Nephron progenitor cell (in vitro differentiated cells): ENCODE measurements at regions not wholly inside any gene's neighbourhood (a gene's known extent, or its start where the extent isn't known, plus 50 kb on each side); places are given as distances from the start of the nearest gene placed in this dataset.
"Not testable (repeated sequence)": the region's sequence is repeated elsewhere in the genome, so short reads cannot be mapped to it uniquely, and the experiment has no call there.

Experiments
- DNase-seq: peaks from one replicate; pipeline ENCODE4 v3.0.0; 2021
- H3K27ac Mint-ChIP-seq: 2 replicates; pipeline ENCODE4 v1.8.0; 2021; ENCODE audit warnings: mild to moderate bottlenecking, moderate library complexity, mixed read lengths
- H3K27me3 Mint-ChIP-seq: 2 replicates; pipeline ENCODE4 v1.8.0; 2021; ENCODE audit warnings: mild to moderate bottlenecking, low read depth, mixed read lengths; ENCODE audit not compliant: poor library complexity
- H3K36me3 Mint-ChIP-seq: 2 replicates; pipeline ENCODE4 v1.8.0; 2021; ENCODE audit warnings: low read depth, mixed read lengths
- H3K4me1 Mint-ChIP-seq: 2 replicates; pipeline ENCODE4 v1.8.0; 2021; ENCODE audit warnings: mixed read lengths
- H3K4me3 Mint-ChIP-seq: 2 replicates; pipeline ENCODE4 v1.8.0; 2021; ENCODE audit warnings: mild to moderate bottlenecking, moderate library complexity, mixed read lengths
- H3K9me3 Mint-ChIP-seq: 2 replicates; pipeline ENCODE4 v1.8.0; 2021; ENCODE audit warnings: mild to moderate bottlenecking, moderate library complexity, mixed read lengths
- TF ChIP-seq, protein P1 (sequence below): fragments of 200-600 bp; sonication (generic); IDR thresholded peaks from 2 replicates; pipeline ENCODE4 v1.5.0; 2021; ENCODE audit warnings: antibody characterized with exemption

DNA sequence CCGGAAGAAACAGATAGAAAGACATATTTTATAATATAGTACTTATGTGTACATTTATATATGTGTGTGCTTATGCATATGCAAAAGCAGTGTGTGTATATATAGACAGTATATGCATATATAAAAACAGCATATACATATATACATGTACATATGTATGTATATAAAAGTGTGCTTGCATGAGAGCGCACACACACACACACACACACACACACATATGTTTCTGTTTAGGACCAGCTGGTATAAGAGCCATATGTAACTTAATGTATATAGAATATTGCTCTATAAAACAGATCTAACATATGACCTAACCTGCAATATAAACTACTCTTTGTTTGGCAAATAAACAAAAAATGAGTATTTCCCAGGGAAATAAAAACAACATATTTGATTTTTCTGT, 65.1 kb upstream of the CDH9 start:
- H3K36me3 Mint-ChIP-seq: no peaks in the 10 kb centered on the region
- H3K27me3 Mint-ChIP-seq: no peaks in the 10 kb centered on the region
- DNase-seq: no peak
- no peak overlapping the region for H3K27ac Mint-ChIP-seq
- H3K4me1 Mint-ChIP-seq: no peaks in the 10 kb centered on the region
- TF ChIP-seq, protein P1, sequence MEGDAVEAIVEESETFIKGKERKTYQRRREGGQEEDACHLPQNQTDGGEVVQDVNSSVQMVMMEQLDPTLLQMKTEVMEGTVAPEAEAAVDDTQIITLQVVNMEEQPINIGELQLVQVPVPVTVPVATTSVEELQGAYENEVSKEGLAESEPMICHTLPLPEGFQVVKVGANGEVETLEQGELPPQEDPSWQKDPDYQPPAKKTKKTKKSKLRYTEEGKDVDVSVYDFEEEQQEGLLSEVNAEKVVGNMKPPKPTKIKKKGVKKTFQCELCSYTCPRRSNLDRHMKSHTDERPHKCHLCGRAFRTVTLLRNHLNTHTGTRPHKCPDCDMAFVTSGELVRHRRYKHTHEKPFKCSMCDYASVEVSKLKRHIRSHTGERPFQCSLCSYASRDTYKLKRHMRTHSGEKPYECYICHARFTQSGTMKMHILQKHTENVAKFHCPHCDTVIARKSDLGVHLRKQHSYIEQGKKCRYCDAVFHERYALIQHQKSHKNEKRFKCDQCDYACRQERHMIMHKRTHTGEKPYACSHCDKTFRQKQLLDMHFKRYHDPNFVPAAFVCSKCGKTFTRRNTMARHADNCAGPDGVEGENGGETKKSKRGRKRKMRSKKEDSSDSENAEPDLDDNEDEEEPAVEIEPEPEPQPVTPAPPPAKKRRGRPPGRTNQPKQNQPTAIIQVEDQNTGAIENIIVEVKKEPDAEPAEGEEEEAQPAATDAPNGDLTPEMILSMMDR: no peak
- no peak overlapping the region for H3K4me3 Mint-ChIP-seq
- H3K9me3 Mint-ChIP-seq: no peaks in the 10 kb centered on the region

- H3K9me3 Mint-ChIP-seq, H3K27ac Mint-ChIP-seq, H3K4me1 Mint-ChIP-seq, H3K36me3 Mint-ChIP-seq, H3K27me3 Mint-ChIP-seq, DNase-seq, H3K4me3 Mint-ChIP-seq: not testable (repeated sequence)
These were observed 57.4 kb upstream of the CDH9 start for GRCh38 chr5:27095761-27096160.

GRCh38 chr5:27093279-27093678, 54.9 kb upstream of the CDH9 start:
- DNase-seq: no peak
- Mint-ChIP-seq H3K4me1 (no peaks in the 10 kb centered on the region), H3K4me3 (no peak overlapping the region), H3K27ac (no peak overlapping the region), H3K36me3 (no peaks in the 10 kb centered on the region), H3K9me3 (no peaks in the 10 kb centered on the region), H3K27me3 (no peaks in the 10 kb centered on the region)
- TF ChIP-seq, protein P1: no peak

GRCh38 chr5:27091858-27092257, 53.5 kb upstream of the CDH9 start:
- no peak for DNase-seq
- H3K36me3 Mint-ChIP-seq: no peaks in the 10 kb centered on the region
- H3K4me1 Mint-ChIP-seq: no peaks in the 10 kb centered on the region
- no peak overlapping the region for H3K4me3 Mint-ChIP-seq
- H3K27me3 Mint-ChIP-seq: no peaks in the 10 kb centered on the region
- H3K27ac Mint-ChIP-seq: no peak overlapping the region
- H3K9me3 Mint-ChIP-seq: no peaks in the 10 kb centered on the region
- TF ChIP-seq, protein P1: no peak

GRCh38 chr5:27088822-27089221, 50.4 kb upstream of the CDH9 start:
- not testable (repeated sequence) for H3K36me3 Mint-ChIP-seq, H3K27me3 Mint-ChIP-seq, H3K4me3 Mint-ChIP-seq, H3K9me3 Mint-ChIP-seq, H3K27ac Mint-ChIP-seq, DNase-seq, H3K4me1 Mint-ChIP-seq
